BLaER1 treated with 17β-estradiol and CSF1 and Interleukin-3, amounts not matched to agents 10 nM and 100 nM (cell line): ENCODE measurements at regions not wholly inside any gene's neighbourhood (a gene's known extent, or its start where the extent isn't known, plus 50 kb on each side); places are given as distances from the start of the nearest gene placed in this dataset.
A peak's percentile ranks its signal among the peaks of the same experiment; 100 is the strongest.

Source experiments
- H3K27ac ChIP-seq, 11 experiments: shearing (Covaris generic); formaldehyde crosslinking; 2 replicates each; pipeline ENCODE4 v1.8.1; 2022
- H3K27me3 ChIP-seq, 11 experiments: shearing (Covaris generic); formaldehyde crosslinking; 2 replicates each; pipeline ENCODE4 v1.8.1; 2022
- H3K36me3 ChIP-seq, 11 experiments: shearing (Covaris generic); formaldehyde crosslinking; 2 replicates each; pipeline ENCODE4 v1.8.1; 2022
- H3K4me1 ChIP-seq, 10 experiments: shearing (Covaris generic); formaldehyde crosslinking; 2 replicates each; pipeline ENCODE4 v1.8.1; 2022
- H3K4me2 ChIP-seq, 11 experiments: shearing (Covaris generic); formaldehyde crosslinking; 2 replicates each; pipeline ENCODE4 v1.8.1; 2022
- H3K4me3 ChIP-seq, 10 experiments: shearing (Covaris generic); formaldehyde crosslinking; 2 replicates each; pipeline ENCODE4 v1.8.1; 2022
- H3K9ac ChIP-seq, 11 experiments: shearing (Covaris generic); formaldehyde crosslinking; 2 replicates each; pipeline ENCODE4 v1.8.1; 2022
- H3K9me3 ChIP-seq, 11 experiments: shearing (Covaris generic); formaldehyde crosslinking; replicated peaks in 1 of 11; 2 replicates each; pipeline ENCODE4 v1.8.1; 2022
- H4K20me1 ChIP-seq, 11 experiments: shearing (Covaris generic); formaldehyde crosslinking; 2 replicates each; pipeline ENCODE4 v1.8.1; 2022
- Cebpa-rat ChIP-seq, 11 experiments: shearing (Covaris generic); IDR thresholded peaks; 2 replicates each; pipeline ENCODE4 v1.8.1; 2022

- Histone ChIP-seq H3K4me1 (peaks cover 0 to 17% (median 10%) of the 10 kb centered on the region in 10 experiments; a peak in 13 of 20 replicates), H3K4me2 (peak overlapping the region in 8 of 11 experiments; percentile 7 to 47 (median 30); a peak in 12 of 22 replicates), H3K9me3 (no peaks in the 10 kb centered on the region), H3K4me3 (no peak overlapping the region), H3K36me3 (no peaks in the 10 kb centered on the region), H3K27me3 (no peaks in the 10 kb centered on the region), H4K20me1 (no peaks in the 10 kb centered on the region), H3K9ac (no peak overlapping the region), H3K27ac (no peak overlapping the region)
- no peak for TF ChIP-seq Cebpa-rat (IDR thresholded peaks at IDR 0.05)
These were observed 247.0 kb downstream of the PHLDA1 start for GRCh38 chr12:75784591-75784990.

DNA sequence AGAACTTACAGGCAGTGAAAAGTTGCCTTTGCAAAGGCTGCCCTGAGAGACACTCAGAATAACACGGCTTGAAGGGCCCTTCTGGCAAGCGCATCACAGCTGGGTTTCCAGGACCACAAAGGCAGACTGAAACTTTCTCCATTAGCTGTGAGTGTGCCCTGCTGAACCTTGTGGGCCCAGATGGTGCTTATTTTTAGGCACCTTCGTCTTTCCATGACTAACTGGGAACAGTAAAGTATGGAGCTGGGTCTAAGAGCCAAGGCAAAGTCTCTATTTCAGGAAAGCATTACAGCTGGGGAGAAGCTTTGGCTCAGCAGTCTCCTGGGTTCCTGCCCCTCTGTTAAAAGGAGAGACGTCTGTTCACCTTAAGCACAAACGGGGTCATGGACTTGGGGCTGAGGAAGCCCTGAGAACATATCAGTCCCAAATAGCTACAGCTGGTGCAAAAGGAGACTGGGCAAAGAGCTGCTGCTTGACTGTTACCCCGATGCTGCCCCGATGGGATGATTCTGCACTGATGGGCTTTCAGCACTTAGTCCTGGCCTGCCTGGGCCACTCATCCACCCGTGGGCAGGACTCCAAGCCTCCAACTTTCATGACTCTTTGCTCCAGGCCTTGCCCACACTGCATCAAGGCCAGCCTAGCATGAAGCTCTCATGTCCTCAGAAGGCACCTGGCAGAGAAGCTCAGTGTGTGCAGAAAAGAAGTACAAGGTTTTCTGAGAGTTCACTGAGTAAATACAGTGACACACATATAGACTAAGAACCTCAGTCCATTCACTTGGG is 248.3 kb downstream of the PHLDA1 start:
- Histone ChIP-seq H4K20me1 (no peaks in the 10 kb centered on the region), H3K9ac (no peak overlapping the region), H3K27me3 (no peaks in the 10 kb centered on the region), H3K4me3 (no peak overlapping the region), H3K4me2 (peak overlapping the region in 2 of 11 experiments; percentile 6 to 7; a peak in 3 of 22 replicates), H3K4me1 (peaks cover 0 to 17% (median 10%) of the 10 kb centered on the region in 10 experiments; a peak in 13 of 20 replicates), H3K27ac (no peak overlapping the region), H3K9me3 (no peaks in the 10 kb centered on the region), H3K36me3 (no peaks in the 10 kb centered on the region)
- TF ChIP-seq Cebpa-rat (IDR thresholded peaks at IDR 0.05): no peak

- Histone ChIP-seq H3K27me3 (no peaks in the 10 kb centered on the region), H3K36me3 (no peaks in the 10 kb centered on the region), H3K9ac (no peak overlapping the region), H3K9me3 (no peaks in the 10 kb centered on the region), H3K4me3 (no peak overlapping the region), H3K4me1 (peaks cover 0 to 17% (median 10%) of the 10 kb centered on the region in 10 experiments; a peak in 13 of 20 replicates), H3K27ac (no peak overlapping the region), H4K20me1 (no peaks in the 10 kb centered on the region), H3K4me2 (no peak overlapping the region)
- TF ChIP-seq Cebpa-rat (IDR thresholded peaks at IDR 0.05): no peak
These were observed 249.5 kb downstream of the PHLDA1 start for GRCh38 chr12:75782069-75782581.

DNA sequence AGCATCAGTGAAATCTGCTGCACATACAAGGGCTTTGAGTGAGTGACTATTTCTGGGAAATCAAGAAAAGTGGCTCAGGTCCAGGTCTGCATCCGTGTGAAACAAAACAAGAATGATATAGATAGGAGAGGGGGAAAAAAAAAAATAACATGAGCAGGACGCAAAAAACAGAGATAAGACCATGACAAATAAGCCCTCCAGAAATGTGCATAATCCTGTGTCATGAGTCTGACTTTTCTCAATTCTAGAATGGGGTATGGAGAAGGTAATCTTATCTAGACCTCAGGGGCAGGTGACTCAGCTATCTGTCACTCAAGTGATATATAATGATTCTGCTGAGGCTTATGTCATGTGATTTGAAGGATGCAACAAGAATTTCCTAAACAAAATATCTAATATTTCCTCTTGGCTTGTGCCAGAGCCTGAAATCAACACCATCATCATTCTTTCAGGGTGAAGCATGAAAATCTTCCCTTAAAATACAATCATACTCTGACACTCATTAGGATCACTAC is 250.0 kb downstream of the PHLDA1 start:
- Histone ChIP-seq H3K27me3 (no peaks in the 10 kb centered on the region), H3K27ac (no peak overlapping the region), H3K9ac (no peak overlapping the region), H3K9me3 (no peaks in the 10 kb centered on the region), H4K20me1 (no peaks in the 10 kb centered on the region), H3K4me3 (no peak overlapping the region), H3K4me2 (no peak overlapping the region), H3K4me1 (peaks cover 0 to 17% (median 10%) of the 10 kb centered on the region in 10 experiments; a peak in 13 of 20 replicates), H3K36me3 (no peaks in the 10 kb centered on the region)
- no peak for TF ChIP-seq Cebpa-rat (IDR thresholded peaks at IDR 0.05)

DNA sequence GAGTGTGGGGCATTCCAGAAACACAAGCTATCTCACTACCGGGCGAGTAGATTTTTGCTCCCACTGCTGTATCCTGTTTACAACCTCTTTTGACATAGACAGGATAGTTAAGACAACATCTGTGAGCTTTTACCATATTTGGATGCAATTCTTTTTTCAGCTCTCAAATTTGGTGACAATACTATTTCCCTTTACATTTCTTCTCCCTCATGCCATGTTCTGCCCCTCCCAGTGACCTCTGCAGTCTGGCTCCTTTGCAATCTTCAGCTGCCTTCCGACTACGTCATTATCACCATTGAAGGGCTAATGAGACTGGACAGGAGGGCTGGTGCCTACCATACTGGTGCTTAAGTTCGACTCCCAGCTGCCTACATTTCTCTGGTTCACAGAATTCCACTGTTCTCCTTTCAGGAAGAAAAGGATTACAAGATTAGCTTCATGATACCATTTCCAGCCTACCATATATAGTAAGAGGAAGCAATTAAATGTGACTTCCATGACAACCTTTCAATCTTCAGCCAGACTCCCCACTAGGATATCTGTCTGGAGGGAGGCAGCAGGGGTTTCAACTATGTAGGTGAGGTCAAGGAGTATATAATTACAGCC is 251.6 kb downstream of the PHLDA1 start:
- no peak for TF ChIP-seq Cebpa-rat (IDR thresholded peaks at IDR 0.05)
- no peaks in the 10 kb centered on the region for H4K20me1 ChIP-seq

DNA sequence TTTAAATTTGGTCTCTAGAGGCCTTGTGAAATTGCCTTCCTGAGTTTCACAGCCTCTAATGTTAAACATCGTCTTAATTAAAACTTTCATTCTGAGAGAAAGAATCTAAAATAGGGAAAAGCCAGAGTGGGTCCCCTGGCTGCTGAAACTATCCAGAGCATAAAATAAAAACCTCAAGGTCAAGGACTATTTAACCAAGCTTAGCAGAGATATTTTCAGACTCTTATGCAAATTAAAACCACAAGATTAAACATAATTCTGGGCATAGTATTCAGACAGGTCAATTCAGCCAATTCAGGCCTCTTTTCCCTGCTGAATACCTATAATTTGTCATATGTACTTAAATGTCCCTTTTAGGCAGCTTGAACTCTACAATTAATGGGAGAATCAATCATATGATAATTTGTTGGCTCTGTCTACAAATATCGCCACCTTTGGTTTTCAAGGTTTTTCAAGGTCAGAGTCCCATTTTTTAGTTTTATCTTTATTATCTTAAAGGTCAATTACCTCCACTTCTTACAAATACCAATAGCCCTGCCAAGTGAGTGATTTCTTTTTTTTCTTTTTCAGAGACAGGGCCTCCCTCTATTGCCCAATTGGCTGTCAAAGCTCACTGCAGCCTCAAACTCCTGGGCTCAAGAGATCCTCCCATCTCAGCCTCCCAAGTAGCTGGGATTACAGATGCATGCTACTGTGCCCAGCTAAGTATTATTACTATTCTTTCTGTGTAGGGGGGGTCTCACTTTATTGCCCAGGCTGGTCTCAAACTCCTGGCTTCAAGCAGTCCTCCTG is 257.1 kb downstream of the PHLDA1 start:
- no peak overlapping the region for H3K9ac ChIP-seq

More for the DNA sequence above, 251.6 kb downstream of the PHLDA1 start:
- H3K27ac ChIP-seq: no peak overlapping the region
- H3K9ac ChIP-seq: no peak overlapping the region
- no peaks in the 10 kb centered on the region for H3K9me3 ChIP-seq
- H3K4me2 ChIP-seq: peak overlapping the region in 1 of 11 experiments; percentile 22; a peak in 2 of 22 replicates
- H3K27me3 ChIP-seq: no peaks in the 10 kb centered on the region
- H3K36me3 ChIP-seq: no peaks in the 10 kb centered on the region
- H3K4me3 ChIP-seq: no peak overlapping the region
- H3K4me1 ChIP-seq: peaks cover 0 to 16% (median 10%) of the 10 kb centered on the region in 10 experiments; a peak in 13 of 20 replicates

DNA sequence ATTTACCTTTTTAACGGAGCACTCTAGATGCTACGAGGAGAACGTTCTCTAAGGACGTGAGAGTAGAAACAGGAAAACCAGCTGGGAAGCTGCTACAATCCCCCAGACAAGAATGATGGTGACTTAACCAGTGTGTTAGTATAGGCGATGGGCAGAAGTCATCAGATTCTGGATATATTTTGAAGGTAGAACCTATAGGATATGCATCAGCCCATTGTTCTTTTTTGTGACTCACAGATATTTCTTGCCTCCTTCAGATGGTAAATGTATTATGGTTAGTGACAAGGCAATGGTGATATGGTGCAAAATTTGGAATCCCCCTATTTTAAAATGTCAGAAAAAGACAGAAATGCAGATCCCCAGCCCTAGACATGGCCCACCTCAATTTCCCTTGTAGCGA is 258.2 kb downstream of the PHLDA1 start:
- Histone ChIP-seq H3K27ac (no peak overlapping the region), H3K4me3 (no peak overlapping the region), H3K4me1 (peaks cover 0 to 18% (median 9%) of the 10 kb centered on the region in 10 experiments; a peak in 14 of 20 replicates), H3K36me3 (no peaks in the 10 kb centered on the region), H3K4me2 (peak overlapping the region in 5 of 11 experiments; percentile 46 to 59 (median 58); a peak in 8 of 22 replicates), H3K9me3 (no peaks in the 10 kb centered on the region), H3K27me3 (no peaks in the 10 kb centered on the region), H3K9ac (no peak overlapping the region), H4K20me1 (no peaks in the 10 kb centered on the region)
- no peak for TF ChIP-seq Cebpa-rat (IDR thresholded peaks at IDR 0.05)

More for the DNA sequence above, 257.1 kb downstream of the PHLDA1 start:
- Histone ChIP-seq H3K27ac (no peak overlapping the region), H3K4me1 (peaks cover 0 to 18% (median 9%) of the 10 kb centered on the region in 10 experiments; a peak in 14 of 20 replicates), H4K20me1 (no peaks in the 10 kb centered on the region), H3K27me3 (no peaks in the 10 kb centered on the region), H3K4me2 (peak overlapping the region in 9 of 11 experiments; percentile 0 to 59 (median 46); a peak in 15 of 22 replicates), H3K4me3 (no peak overlapping the region), H3K9me3 (no peaks in the 10 kb centered on the region), H3K36me3 (no peaks in the 10 kb centered on the region)
- no peak for TF ChIP-seq Cebpa-rat (IDR thresholded peaks at IDR 0.05)

GRCh38 chr12:75771023-75771422 is 259.6 kb upstream of the KRR1 start:
- no peaks in the 10 kb centered on the region for H3K36me3 ChIP-seq
- H3K27ac ChIP-seq: no peak overlapping the region
- H3K27me3 ChIP-seq: no peaks in the 10 kb centered on the region
- H3K4me2 ChIP-seq: no peak overlapping the region
- no peaks in the 10 kb centered on the region for H4K20me1 ChIP-seq
- no peaks in the 10 kb centered on the region for H3K9me3 ChIP-seq
- H3K9ac ChIP-seq: no peak overlapping the region
- peaks cover 0 to 18% (median 9%) of the 10 kb centered on the region in 10 experiments; a peak in 14 of 20 replicates for H3K4me1 ChIP-seq
- no peak for TF ChIP-seq Cebpa-rat (IDR thresholded peaks at IDR 0.05)
- H3K4me3 ChIP-seq: no peak overlapping the region
